ENCODE measurements at regions not wholly inside any gene's neighbourhood (a gene's known extent, or its start where the extent isn't known, plus 50 kb on each side); places are given as distances from the start of the nearest gene placed in this dataset.

DNA sequence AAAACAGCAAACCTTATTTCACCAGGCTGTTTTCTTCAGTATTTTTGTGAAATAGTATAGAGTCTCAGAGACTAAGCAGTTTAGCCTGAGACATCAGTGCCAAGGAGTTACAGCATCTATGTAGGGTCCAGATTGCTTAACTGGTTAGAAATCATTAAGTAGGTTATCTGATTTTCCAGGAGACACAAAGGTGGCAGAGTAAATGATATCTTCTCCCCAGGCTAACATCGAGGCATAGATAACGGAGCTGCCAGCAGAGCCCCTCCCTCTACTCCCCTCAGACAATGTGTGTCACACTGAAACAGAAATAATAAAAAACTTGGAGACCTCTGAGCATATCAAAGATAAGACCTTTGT, 473.0 kb upstream of the CITED2 start:
- TF ChIP-seq GATA2 (CRISPR knock-in tag; IDR thresholded peaks at IDR 0.05) (no peak), POLR2A (conservative IDR thresholded peaks at IDR 0.05) (no peak)

Data from K562 (cell line).